AG09309 (cell line): ENCODE measurements at regions not wholly inside any gene's neighbourhood (a gene's known extent, or its start where the extent isn't known, plus 50 kb on each side); places are given as distances from the start of the nearest gene placed in this dataset.

Source experiments
- DNase-seq: peaks from one replicate; pipeline ENCODE4 v3.0.0-alpha.2; 2010; ENCODE audit warnings: low read depth
- H3K4me3 ChIP-seq: 2 replicates; pipeline ENCODE4 v1.5.1; 2011; ENCODE audit warnings: mild to moderate bottlenecking, low read depth, low read length, moderate library complexity; ENCODE audit not compliant: control insufficient read depth
- CTCF ChIP-seq: IDR thresholded peaks from 2 replicates; pipeline ENCODE4 v1.5.1; 2011; ENCODE audit warnings: mild to moderate bottlenecking, low read depth, low read length, inconsistent platforms; ENCODE audit not compliant: insufficient read depth, control insufficient read depth; ENCODE audit errors: missing control alignments

DNA sequence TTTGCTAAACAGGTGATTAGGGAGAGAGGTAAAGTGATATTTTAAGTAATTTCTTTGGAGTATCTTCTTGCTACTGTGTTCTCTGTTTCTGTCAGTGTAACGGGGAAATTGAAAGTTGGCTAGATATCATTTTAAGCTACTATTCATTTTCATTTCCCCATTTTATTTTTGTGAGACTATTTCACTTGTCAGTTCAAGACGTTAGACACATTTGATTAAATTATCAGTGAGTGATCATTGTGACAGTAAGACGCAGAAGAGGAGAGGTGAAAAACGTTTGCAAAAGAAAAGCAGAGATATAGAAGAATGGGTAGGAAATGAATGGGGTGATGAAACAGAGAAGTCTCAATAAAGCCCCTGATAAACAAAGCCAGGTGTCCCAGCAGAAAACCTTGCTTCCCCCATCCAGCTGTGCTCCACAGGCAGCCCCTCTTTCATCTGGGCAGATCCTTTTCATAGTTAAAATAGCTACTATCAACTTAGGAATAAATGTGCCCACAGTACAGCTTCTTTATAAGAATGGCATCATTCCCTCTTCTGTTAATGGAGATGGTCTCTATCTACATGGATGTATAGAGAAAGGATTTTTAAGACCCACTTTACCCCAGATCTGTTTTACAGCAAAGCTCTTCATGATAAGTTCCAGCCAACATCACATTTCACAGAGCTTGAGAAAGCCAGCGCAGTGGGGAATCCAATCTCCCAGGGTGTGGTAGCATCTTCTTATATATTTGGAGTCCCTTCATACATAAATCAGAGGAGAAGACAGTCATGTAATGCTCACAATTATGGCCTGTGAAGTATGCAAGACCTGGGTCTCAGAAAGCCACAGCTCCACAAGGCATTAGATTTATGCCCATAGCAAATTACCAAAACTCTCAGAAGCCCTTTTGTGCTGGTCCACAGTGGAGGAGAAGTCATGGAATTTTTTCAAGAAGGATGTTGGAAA is 138.1 kb upstream of the ITGB1 start:
- DNase-seq: no peak
- H3K4me3 ChIP-seq: no peak overlapping the region
- TF ChIP-seq CTCF: no peak

- TF ChIP-seq CTCF: no peak
- H3K4me3 ChIP-seq: no peak overlapping the region
- DNase-seq: no peak
Measured at GRCh38 chr10:33094263-33095051, 136.4 kb upstream of the ITGB1 start.

- no peak for DNase-seq
- no peak for TF ChIP-seq CTCF
- no peak overlapping the region for H3K4me3 ChIP-seq
Measured at GRCh38 chr10:33093362-33093761, 135.3 kb upstream of the ITGB1 start.

- no peak for TF ChIP-seq CTCF
- no peak overlapping the region for H3K4me3 ChIP-seq
- DNase-seq: no peak
Measured at GRCh38 chr10:33092596-33092995, 134.6 kb upstream of the ITGB1 start.

DNA sequence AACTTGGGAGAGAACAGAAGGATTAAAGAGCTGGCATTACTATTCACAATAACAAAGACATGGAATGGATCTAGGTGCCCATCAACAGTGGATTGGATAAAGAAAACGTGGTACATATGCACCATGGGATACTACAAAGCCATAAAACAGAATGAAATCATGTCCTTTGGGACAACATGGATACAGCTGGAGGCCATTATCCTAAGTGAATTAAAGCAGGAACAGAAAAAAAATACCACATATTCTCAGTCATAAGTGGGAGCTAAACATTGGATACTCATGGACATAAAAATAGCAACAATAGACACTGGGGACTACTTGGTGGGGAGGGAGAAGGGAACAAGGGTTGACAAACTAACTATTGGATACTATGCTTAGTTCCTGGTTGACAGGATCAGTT is 133.2 kb upstream of the ITGB1 start:
- DNase-seq: no peak
- no peak for TF ChIP-seq CTCF
- H3K4me3 ChIP-seq: no peak overlapping the region

GRCh38 chr10:33088990-33089389 is 131.0 kb upstream of the ITGB1 start:
- DNase-seq: no peak
- no peak for TF ChIP-seq CTCF
- H3K4me3 ChIP-seq: no peak overlapping the region
